WERI-Rb-1 (cell line): ENCODE measurements at regions not wholly inside any gene's neighbourhood (a gene's known extent, or its start where the extent isn't known, plus 50 kb on each side); places are given as distances from the start of the nearest gene placed in this dataset.

ENCODE experiments used
- DNase-seq: peaks from one replicate; pipeline ENCODE4 v3.0.0-alpha.2; 2020
- H3K27ac ChIP-seq: fragments of 250-450 bp; sonication (Bioruptor Pico); 2 replicates; pipeline ENCODE4 v1.5.1; 2020; ENCODE audit warnings: mild to moderate bottlenecking, moderate library complexity
- H3K27me3 ChIP-seq: fragments of 250-450 bp; sonication (Bioruptor Pico); 2 replicates; pipeline ENCODE4 v1.5.1; 2021; ENCODE audit warnings: mild to moderate bottlenecking, low read depth, moderate library complexity; ENCODE audit not compliant: insufficient read depth, severe bottlenecking
- H3K36me3 ChIP-seq: fragments of 250-450 bp; sonication (Bioruptor Pico); 2 replicates; pipeline ENCODE4 v1.5.1; 2020; ENCODE audit warnings: mild to moderate bottlenecking, moderate library complexity
- H3K4me3 ChIP-seq: 2 replicates; pipeline ENCODE4 v1.5.1; 2011; ENCODE audit warnings: low read depth, mild to moderate bottlenecking, control low read depth, low read length
- H3K9me3 ChIP-seq: fragments of 250-450 bp; sonication (Bioruptor Pico); 2 replicates; pipeline ENCODE4 v1.5.1; 2021; ENCODE audit warnings: mild to moderate bottlenecking, moderate library complexity; ENCODE audit not compliant: severe bottlenecking
- CTCF ChIP-seq: IDR thresholded peaks from 2 replicates; pipeline ENCODE4 v1.5.1; 2011; ENCODE audit warnings: low read depth, mild to moderate bottlenecking, control low read depth, inconsistent platforms, low read length

- Histone ChIP-seq H3K36me3 (no peaks in the 10 kb centered on the region), H3K4me3 (no peak overlapping the region), H3K27ac (no peak overlapping the region), H3K27me3 (no peaks in the 10 kb centered on the region), H3K9me3 (no peaks in the 10 kb centered on the region)
- no peak for TF ChIP-seq CTCF
- no peak for DNase-seq
These were observed 80.1 kb upstream of the RTL6 start for GRCh38 chr22:44578110-44578457.

- no peaks in the 10 kb centered on the region for H3K27me3 ChIP-seq
- DNase-seq: peak; percentile 6
- no peak overlapping the region for H3K27ac ChIP-seq
- H3K9me3 ChIP-seq: no peaks in the 10 kb centered on the region
- no peak for TF ChIP-seq CTCF
- H3K36me3 ChIP-seq: no peaks in the 10 kb centered on the region
- no peak overlapping the region for H3K4me3 ChIP-seq
These were observed 79.5 kb upstream of the RTL6 start for GRCh38 chr22:44577391-44578109.

- Histone ChIP-seq H3K27me3 (no peaks in the 10 kb centered on the region), H3K36me3 (no peaks in the 10 kb centered on the region), H3K27ac (no peak overlapping the region), H3K4me3 (no peak overlapping the region), H3K9me3 (no peaks in the 10 kb centered on the region)
- peak; percentile 2 for DNase-seq
- TF ChIP-seq CTCF: no peak
These were observed 78.6 kb upstream of the RTL6 start for GRCh38 chr22:44576311-44577260.

- DNase-seq: peak; percentile 4
- Histone ChIP-seq H3K27ac (no peak overlapping the region), H3K4me3 (no peak overlapping the region), H3K27me3 (no peaks in the 10 kb centered on the region), H3K36me3 (no peaks in the 10 kb centered on the region), H3K9me3 (no peaks in the 10 kb centered on the region)
- TF ChIP-seq CTCF: no peak
These were observed 77.6 kb upstream of the RTL6 start for GRCh38 chr22:44575381-44576268.

- H3K4me3 ChIP-seq: no peak overlapping the region
- DNase-seq: peak; percentile 4
- H3K36me3 ChIP-seq: no peaks in the 10 kb centered on the region
- H3K27ac ChIP-seq: no peak overlapping the region
- H3K27me3 ChIP-seq: no peaks in the 10 kb centered on the region
- H3K9me3 ChIP-seq: no peaks in the 10 kb centered on the region
- TF ChIP-seq CTCF: no peak
These were observed 76.8 kb upstream of the RTL6 start for GRCh38 chr22:44574640-44575380.
